Kidney (tissue), 13 donors: ENCODE measurements at regions not wholly inside any gene's neighbourhood (a gene's known extent, or its start where the extent isn't known, plus 50 kb on each side); places are given as distances from the start of the nearest gene placed in this dataset.

Experiments used
- DNase-seq, 5 donors: peaks; one replicate each; pipeline ENCODE4 v3.0.0-alpha.2; 2013 to 2020
- FAIRE-seq: peaks from 2 replicates; lab custom pipeline; 2012; peaks lifted over from hg19 to GRCh38; lab: Jason Lieb, UNC
- H3K27ac ChIP-seq, 2 donors: one replicate each; pipeline ENCODE4 v1.7.0; 2013; ENCODE audit warnings: low read depth in 2 of 2, low read length in 2 of 2, inconsistent platforms in 1 of 2
- H3K27me3 ChIP-seq: one replicate; pipeline ENCODE4 v1.7.1; 2013; ENCODE audit warnings: low read length, inconsistent platforms; ENCODE audit not compliant: control insufficient read depth, insufficient read depth
- H3K36me3 ChIP-seq, 3 donors: one replicate each; pipeline versions ENCODE4 v1.7.0 to v1.7.1; 2013; ENCODE audit warnings: low read length in 3 of 3, control low read depth in 1 of 3, inconsistent platforms in 1 of 3; ENCODE audit not compliant: insufficient read depth in 3 of 3, control insufficient read depth in 2 of 3
- H3K4me1 ChIP-seq, 3 donors: one replicate each; pipeline versions ENCODE4 v1.7.0 to v1.7.1; 2013; ENCODE audit warnings: low read length in 3 of 3, inconsistent platforms in 1 of 3, low read depth in 1 of 3; ENCODE audit not compliant: control insufficient read depth in 2 of 3, insufficient read depth in 2 of 3
- H3K4me3 ChIP-seq, 3 donors: one replicate each; pipeline versions ENCODE4 v1.7.0 to v1.8.1; 2013; ENCODE audit warnings: low read length in 3 of 3, control low read depth in 1 of 3, inconsistent platforms in 1 of 3
- H3K9ac ChIP-seq, 3 donors: one replicate each; pipeline versions ENCODE4 v1.7.0 to v1.7.1; 2013; ENCODE audit warnings: low read length in 3 of 3, control low read depth in 1 of 3, inconsistent platforms in 1 of 3
- H3K9me3 ChIP-seq, 3 donors: one replicate each; pipeline versions ENCODE4 v1.7.0 to v1.7.1; 2013; ENCODE audit warnings: low read length in 3 of 3, control low read depth in 1 of 3, inconsistent platforms in 1 of 3; ENCODE audit not compliant: control insufficient read depth in 2 of 3, insufficient read depth in 1 of 3
- CTCF ChIP-seq: IDR thresholded peaks from 3 replicates; pipeline ENCODE4 v1.5.1; 2012; ENCODE audit warnings: mild to moderate bottlenecking, moderate library complexity, borderline replicate concordance; ENCODE audit not compliant: insufficient read depth; ENCODE audit errors: extremely low read depth
- intact Hi-C: fragments of 100-400 bp; cut with DNase I; formaldehyde crosslinking; loops from one replicate; pipeline ENCODE4 v1.11.1; 2022
- donor health status: control.
- donor health status: control.
- donor health status: control.
- donor health status: control.
- donor health status: control.
- donor health status: DM: yes; HTN: yes; CAD: no.
- donor health status: Normal renal cell carcinoma (clear cell type).

- intact Hi-C loops: loop anchor here (10.0 kb wide), 2 partner anchors 325 to 625 kb away; no protein-coding TSS in a partner anchor
- DNase-seq: peak in 1 of 5 donors; percentile 44
- H3K9me3 ChIP-seq: no peaks in the 10 kb centered on the region
- TF ChIP-seq CTCF: no peak
- no peak overlapping the region for H3K9ac ChIP-seq
- H3K4me1 ChIP-seq: peaks cover 0 to 4% (median 0%) of the 10 kb centered on the region in 3 donors
- H3K27me3 ChIP-seq: no peaks in the 10 kb centered on the region
- no peak overlapping the region for H3K27ac ChIP-seq
- H3K36me3 ChIP-seq: no peaks in the 10 kb centered on the region
- no peak for FAIRE-seq
- no peak overlapping the region for H3K4me3 ChIP-seq
Measured at GRCh38 chr1:84759756-84760155, 69.5 kb upstream of the SSX2IP start.

GRCh38 chr1:84758968-84759491 is 68.8 kb upstream of the SSX2IP start:
- Histone ChIP-seq H3K9me3 (no peaks in the 10 kb centered on the region), H3K4me1 (peaks cover 0 to 4% (median 0%) of the 10 kb centered on the region in 3 donors), H3K27ac (no peak overlapping the region), H3K36me3 (no peaks in the 10 kb centered on the region), H3K27me3 (no peaks in the 10 kb centered on the region), H3K9ac (no peak overlapping the region), H3K4me3 (peak overlapping the region in 2 of 3 donors; percentile 23 to 26)
- intact Hi-C loops: loop anchor here (10.0 kb wide), 2 partner anchors 324 to 624 kb away; no protein-coding TSS in a partner anchor
- FAIRE-seq (no peak), DNase-seq (peak in 2 of 5 donors; percentile 46 to 64)
- no peak for TF ChIP-seq CTCF

DNA sequence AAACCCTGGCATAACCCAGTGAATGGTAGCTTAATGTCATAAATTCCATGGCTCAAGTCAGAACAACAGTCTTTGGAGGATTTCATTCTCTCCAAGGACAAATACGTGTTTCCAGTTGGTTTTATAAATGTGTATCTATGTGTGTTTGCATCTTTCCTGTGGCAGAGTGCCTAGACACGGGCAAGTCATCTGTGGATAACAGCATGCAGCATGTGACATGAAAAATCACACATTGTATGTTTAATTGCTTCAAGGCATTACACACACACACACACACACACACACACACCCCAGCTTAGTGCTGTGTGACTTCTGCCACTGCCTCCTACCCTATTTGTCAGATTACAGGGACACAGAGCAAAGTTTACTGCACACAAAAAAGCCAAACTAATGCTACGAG is 68.2 kb upstream of the SSX2IP start:
- Histone ChIP-seq H3K4me1 (peaks cover 0 to 4% (median 0%) of the 10 kb centered on the region in 3 donors), H3K27ac (no peak overlapping the region), H3K9me3 (no peaks in the 10 kb centered on the region), H3K9ac (no peak overlapping the region), H3K4me3 (peak overlapping the region in 1 of 3 donors; percentile 26), H3K27me3 (no peaks in the 10 kb centered on the region), H3K36me3 (no peaks in the 10 kb centered on the region)
- FAIRE-seq (no peak), DNase-seq (no peak)
- TF ChIP-seq CTCF: no peak
- intact Hi-C loops: loop anchor here (10.0 kb wide), 2 partner anchors 324 to 624 kb away; no protein-coding TSS in a partner anchor

DNA sequence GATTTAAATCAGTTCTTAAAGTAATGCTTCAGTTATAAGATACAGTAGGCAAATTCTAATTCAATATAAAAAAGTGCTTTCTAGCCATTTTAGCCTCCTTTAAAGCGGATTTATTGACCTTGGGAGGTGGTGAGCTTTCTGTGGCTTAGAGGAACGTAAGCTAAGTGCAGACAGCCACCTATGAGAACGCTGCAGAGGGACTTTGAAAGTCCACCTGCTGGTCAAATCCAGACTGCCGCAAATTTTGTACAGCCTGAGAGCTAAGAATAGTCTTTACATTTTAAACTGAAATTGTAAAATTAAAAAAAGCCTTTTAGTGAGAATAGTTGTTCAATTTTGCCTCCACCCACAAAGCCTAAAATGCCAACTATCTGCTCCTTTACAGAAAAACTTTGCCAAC is 67.0 kb upstream of the SSX2IP start:
- FAIRE-seq: no peak
- H3K27me3 ChIP-seq: no peaks in the 10 kb centered on the region
- intact Hi-C loops: loop anchor here (10.0 kb wide), 2 partner anchors 322 to 622 kb away; no protein-coding TSS in a partner anchor
- H3K9me3 ChIP-seq: no peaks in the 10 kb centered on the region
- H3K4me3 ChIP-seq: no peak overlapping the region
- no peak for TF ChIP-seq CTCF
- H3K9ac ChIP-seq: no peak overlapping the region
- peaks cover 0 to 6% (median 0%) of the 10 kb centered on the region in 3 donors for H3K4me1 ChIP-seq
- no peak overlapping the region for H3K27ac ChIP-seq
- DNase-seq: no peak
- no peaks in the 10 kb centered on the region for H3K36me3 ChIP-seq
